Ishikawa (cell line): ENCODE measurements at regions not wholly inside any gene's neighbourhood (a gene's known extent, or its start where the extent isn't known, plus 50 kb on each side); places are given as distances from the start of the nearest gene placed in this dataset.

Experiments
- CEBPB ChIP-seq: IDR thresholded peaks from 2 replicates; pipeline ENCODE4 v1.6.1; 2012
- CREB1 ChIP-seq: IDR thresholded peaks from 2 replicates; pipeline ENCODE4 v1.6.1; 2012; ENCODE audit warnings: low read depth
- EP300 ChIP-seq: IDR thresholded peaks from 2 replicates; pipeline ENCODE4 v1.6.1; 2012; ENCODE audit warnings: borderline replicate concordance
- FOXM1 ChIP-seq: IDR thresholded peaks from 2 replicates; pipeline ENCODE4 v1.6.1; 2012; ENCODE audit warnings: low read depth, borderline replicate concordance
- MAX ChIP-seq: IDR thresholded peaks from 2 replicates; pipeline ENCODE4 v1.6.1; 2012
- NFIC ChIP-seq: IDR thresholded peaks from 2 replicates; pipeline ENCODE4 v1.6.1; 2012
- RAD21 ChIP-seq: IDR thresholded peaks from 2 replicates; pipeline ENCODE4 v1.6.1; 2012; ENCODE audit warnings: low read depth
- REST ChIP-seq: IDR thresholded peaks from 2 replicates; pipeline ENCODE4 v1.6.1; 2012; ENCODE audit warnings: low read depth, mild to moderate bottlenecking
- TAF1 ChIP-seq: IDR thresholded peaks from 2 replicates; pipeline ENCODE4 v1.6.1; 2012; ENCODE audit warnings: low read depth, mild to moderate bottlenecking
- TCF12 ChIP-seq: IDR thresholded peaks from 2 replicates; pipeline ENCODE4 v1.6.1; 2012; ENCODE audit warnings: low read depth
- TEAD4 ChIP-seq: IDR thresholded peaks from 2 replicates; pipeline ENCODE4 v1.6.1; 2012
- USF1 ChIP-seq: IDR thresholded peaks from 2 replicates; pipeline ENCODE4 v1.6.1; 2012
- YY1 ChIP-seq: IDR thresholded peaks from 2 replicates; pipeline ENCODE4 v1.6.1; 2012; ENCODE audit warnings: low read depth
- ZBTB7A ChIP-seq: IDR thresholded peaks from 2 replicates; pipeline ENCODE4 v1.6.1; 2012; ENCODE audit warnings: low read depth

- TF ChIP-seq CREB1, result no peak
- TF ChIP-seq TEAD4, result no peak
- TF ChIP-seq USF1, result no peak
- no peak for TF ChIP-seq MAX
- TF ChIP-seq EP300, result no peak
- TF ChIP-seq FOXM1, result no peak
- TF ChIP-seq TAF1, result no peak
- TF ChIP-seq REST, result no peak
- no peak for TF ChIP-seq NFIC
- no peak for TF ChIP-seq RAD21
- no peak for TF ChIP-seq YY1
- no peak for TF ChIP-seq CEBPB
- no peak for TF ChIP-seq TCF12
- TF ChIP-seq ZBTB7A, result no peak
These were observed 183.5 kb upstream of the SNX19 start for GRCh38 chr11:131099746-131100145.
